ENCODE measurements at regions not wholly inside any gene's neighbourhood (a gene's known extent, or its start where the extent isn't known, plus 50 kb on each side); places are given as distances from the start of the nearest gene placed in this dataset.

- TF ChIP-seq ZNF510 (CRISPR knock-in tag; IDR thresholded peaks at IDR 0.05; ENCODE audit: low read depth) (no peak), PRPF4 (IDR thresholded peaks at IDR 0.05; ENCODE audit: low read depth, low read length, poor library complexity, severe bottlenecking) (no peak), CHD4 (IDR thresholded peaks at IDR 0.05; ENCODE audit: borderline replicate concordance, low read length) (no peak), TBX3 (IDR thresholded peaks at IDR 0.05; ENCODE audit: borderline replicate concordance) (no peak), MYNN (CRISPR knock-in tag; IDR thresholded peaks at IDR 0.05; ENCODE audit: low read depth) (no peak), RXRA (CRISPR knock-in tag; IDR thresholded peaks at IDR 0.05) (no peak), HNF1B (CRISPR knock-in tag; IDR thresholded peaks at IDR 0.05) (no peak), CSRNP2 (CRISPR knock-in tag; conservative IDR thresholded peaks at IDR 0.05; ENCODE audit: low read depth) (no peak), ZNF124 (CRISPR knock-in tag; IDR thresholded peaks at IDR 0.05) (no peak), SMAD1 (CRISPR knock-in tag; IDR thresholded peaks at IDR 0.05; ENCODE audit: borderline replicate concordance, low read depth) (no peak), PRDM15 (CRISPR knock-in tag; IDR thresholded peaks at IDR 0.05) (no peak)
Measured at GRCh38 chr4:159900562-159900961, 797.7 kb downstream of the RAPGEF2 start (continued).
